Hippocampal formation (tissue), 2 donors: ENCODE measurements at regions not wholly inside any gene's neighbourhood (a gene's known extent, or its start where the extent isn't known, plus 50 kb on each side); places are given as distances from the start of the nearest gene placed in this dataset.
"Not testable (repeated sequence)": the region's sequence is repeated elsewhere in the genome, so short reads cannot be mapped to it uniquely, and the experiment has no call there.

Experiments used
- DNase-seq, 2 donors: peaks; one replicate each; lab custom pipeline; 2025; lab: John Stamatoyannopoulos, UW

DNA sequence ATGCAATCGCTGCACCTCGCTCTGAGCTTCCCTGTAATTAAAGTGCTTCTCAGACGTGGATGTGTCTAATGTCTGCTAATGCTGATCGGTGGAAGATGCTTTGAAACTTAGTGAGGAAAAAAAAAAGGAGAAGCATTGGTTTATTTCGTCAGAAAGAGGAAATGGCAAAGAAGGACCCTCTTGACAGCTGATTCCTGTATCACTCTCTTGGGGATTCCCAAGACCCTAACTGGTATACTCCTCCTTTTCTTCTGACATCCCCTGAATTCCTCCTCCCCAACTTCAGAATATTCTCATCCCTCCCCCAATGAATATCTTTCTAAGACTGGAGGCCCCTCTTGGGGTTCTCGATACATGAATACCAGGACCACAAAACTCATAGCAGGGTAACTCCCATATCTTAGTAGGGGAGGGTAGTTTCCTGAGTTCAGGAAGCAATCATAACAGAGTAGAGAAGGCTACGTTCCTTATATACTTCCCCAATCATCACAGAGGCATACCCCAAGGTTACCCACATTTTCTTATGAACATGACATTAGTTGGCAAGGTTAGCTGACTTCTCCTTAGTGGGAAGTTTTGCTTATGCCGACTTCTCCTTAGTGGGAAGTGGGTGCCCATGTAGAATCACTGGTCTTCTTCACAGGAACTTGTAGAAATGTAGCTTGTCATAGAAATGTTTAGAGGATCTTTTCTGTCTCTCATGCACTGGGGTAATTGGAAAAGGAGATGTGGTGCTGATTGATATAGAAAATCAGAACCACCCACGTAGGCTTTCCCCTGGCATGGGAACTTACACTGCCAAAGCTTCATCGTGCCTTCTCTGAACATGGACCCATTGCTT, 63.8 kb upstream of the ATXN1 start:
- no peak for DNase-seq

DNA sequence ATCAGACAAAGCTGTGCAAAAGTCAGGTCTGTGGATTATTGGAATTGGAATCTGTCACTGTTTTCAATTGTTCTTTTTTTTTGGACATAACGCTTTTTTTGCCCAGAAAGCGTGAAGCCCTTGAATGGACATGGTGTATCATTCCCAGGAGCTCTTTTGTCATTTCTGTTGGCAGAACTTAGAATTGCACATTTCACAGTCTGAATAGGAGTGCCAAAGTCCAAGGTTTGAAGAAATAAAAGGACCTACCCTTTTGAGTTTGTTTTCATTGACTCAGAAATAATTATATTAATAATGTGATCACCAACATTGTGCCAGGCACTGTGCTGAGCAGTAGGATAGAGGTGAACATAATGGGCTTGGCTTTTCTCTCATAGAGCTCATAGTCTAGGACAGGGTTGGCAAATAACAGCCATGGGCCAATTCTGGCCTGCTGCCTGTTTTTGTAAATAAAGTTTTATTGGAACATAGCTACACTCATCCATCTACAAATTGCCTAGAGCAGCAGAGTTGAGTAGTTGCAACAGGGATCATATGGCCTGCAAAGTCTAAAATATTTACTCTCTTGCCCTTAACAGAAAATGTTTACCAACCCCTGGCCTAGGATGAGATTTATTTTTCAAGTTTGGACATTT, 62.6 kb upstream of the ATXN1 start:
- no peak for DNase-seq

DNA sequence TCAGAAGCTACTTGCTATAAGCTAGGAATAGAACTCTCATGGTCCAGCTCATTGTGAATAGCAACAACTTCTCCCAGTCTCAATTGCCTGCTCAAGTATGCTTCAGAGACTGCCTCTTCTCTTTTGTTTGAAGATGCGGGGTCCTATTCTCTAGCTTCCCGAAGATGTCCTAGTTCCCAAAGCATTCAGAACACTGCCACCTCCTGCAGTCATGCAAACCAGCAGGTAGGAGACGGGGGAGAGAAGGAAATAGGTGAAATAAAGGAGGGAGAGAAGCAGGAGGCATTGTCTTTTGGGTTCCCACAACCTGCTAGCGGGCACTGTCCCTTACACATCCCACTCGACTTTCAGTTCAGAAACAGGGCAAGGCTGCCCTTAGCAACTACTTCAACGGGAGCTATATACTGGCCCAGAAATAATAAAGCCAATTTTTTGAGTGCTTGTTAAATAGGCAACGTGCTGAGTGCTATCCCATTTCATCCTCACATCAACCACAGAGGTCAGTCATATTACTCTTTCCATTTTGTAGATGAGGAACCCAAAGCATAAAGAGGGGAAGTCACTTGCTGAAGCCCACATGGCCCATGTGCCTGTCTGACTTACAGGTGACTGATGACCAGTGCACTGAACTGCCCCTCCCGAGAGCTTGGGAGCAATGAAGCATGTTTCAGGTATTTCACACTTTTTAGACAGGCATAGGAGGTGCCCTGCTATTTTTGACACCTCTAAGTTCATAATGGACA, 61.9 kb upstream of the ATXN1 start:
- no peak for DNase-seq

- DNase-seq = no peak
These were observed 61.3 kb upstream of the ATXN1 start for GRCh38 chr6:16822529-16822928.

GRCh38 chr6:16821834-16822264, 60.6 kb upstream of the ATXN1 start:
- DNase-seq = no peak

- DNase-seq = not testable (repeated sequence)
These were observed 59.0 kb upstream of the ATXN1 start for GRCh38 chr6:16820262-16820661.

GRCh38 chr6:16819752-16820151, 58.5 kb upstream of the ATXN1 start:
- DNase-seq = no peak

DNA sequence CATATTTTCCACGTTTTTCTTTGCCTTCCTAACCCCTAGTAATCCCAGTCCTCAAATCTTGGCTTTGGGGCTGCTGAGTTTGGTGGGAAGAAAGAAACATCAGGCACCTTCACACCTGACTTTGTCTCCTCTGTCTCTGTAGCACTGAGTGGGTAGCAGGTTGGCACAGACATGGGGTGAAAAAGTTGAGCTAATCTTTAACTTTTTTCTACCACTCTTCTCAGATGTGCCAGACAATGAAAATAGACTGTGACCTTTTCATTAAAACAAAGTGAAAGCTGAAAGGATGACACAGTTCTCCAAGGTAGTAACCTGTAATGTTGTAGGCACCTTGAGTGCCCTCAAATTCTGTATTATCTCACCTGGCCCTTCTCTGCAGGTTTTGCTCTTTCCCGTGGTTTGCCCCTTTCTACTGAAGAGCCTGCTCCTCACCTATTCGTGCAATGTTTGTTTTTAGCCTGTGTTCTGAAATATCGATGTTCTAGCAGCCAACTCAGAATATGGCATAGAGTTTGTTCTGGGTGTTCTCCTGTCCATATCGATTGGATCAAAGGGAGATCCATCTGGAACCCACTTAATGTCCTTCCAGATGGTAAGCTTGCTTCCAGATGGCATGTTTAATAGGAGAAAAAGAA, 57.8 kb upstream of the ATXN1 start:
- no peak for DNase-seq

DNA sequence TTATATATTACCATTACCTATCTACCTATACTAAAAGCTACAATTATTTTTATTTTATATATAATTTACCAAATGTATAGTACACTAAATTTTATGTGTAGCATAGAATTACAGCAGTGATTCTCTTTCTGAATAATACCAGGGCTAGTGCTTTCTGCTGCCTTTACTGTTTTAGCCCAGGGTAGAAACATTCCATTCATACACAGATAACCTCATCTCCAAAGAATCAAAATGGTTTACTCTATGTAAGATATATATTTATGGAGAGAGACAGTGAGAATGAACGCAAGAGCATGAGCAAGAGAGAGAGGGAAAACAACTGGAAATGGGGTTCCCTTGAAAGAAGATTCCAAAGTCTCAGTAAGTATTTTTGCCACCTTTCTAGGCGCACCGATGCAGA, 56.3 kb upstream of the ATXN1 start:
- no peak for DNase-seq

DNA sequence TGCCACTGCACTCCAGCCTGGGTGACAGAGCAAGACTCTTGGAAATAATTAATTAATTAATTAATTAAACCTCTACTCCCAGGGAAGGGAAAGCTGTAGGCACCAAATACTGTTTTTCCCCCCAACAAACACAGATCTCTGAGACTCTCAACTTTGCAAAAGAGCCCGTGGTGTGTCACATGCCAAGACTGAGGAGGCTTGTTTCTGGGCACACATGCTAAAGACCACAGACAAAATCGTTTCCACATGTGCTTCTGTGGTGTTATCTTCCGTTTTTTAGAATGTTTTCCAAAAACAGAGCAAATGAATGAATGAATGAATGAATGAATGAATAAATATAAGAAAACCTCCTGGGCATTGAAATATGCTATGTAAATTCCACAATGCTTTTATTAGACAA, 55.6 kb upstream of the ATXN1 start:
- no peak for DNase-seq

GRCh38 chr6:16812993-16813392, 51.7 kb upstream of the ATXN1 start:
- DNase-seq = no peak

DNA sequence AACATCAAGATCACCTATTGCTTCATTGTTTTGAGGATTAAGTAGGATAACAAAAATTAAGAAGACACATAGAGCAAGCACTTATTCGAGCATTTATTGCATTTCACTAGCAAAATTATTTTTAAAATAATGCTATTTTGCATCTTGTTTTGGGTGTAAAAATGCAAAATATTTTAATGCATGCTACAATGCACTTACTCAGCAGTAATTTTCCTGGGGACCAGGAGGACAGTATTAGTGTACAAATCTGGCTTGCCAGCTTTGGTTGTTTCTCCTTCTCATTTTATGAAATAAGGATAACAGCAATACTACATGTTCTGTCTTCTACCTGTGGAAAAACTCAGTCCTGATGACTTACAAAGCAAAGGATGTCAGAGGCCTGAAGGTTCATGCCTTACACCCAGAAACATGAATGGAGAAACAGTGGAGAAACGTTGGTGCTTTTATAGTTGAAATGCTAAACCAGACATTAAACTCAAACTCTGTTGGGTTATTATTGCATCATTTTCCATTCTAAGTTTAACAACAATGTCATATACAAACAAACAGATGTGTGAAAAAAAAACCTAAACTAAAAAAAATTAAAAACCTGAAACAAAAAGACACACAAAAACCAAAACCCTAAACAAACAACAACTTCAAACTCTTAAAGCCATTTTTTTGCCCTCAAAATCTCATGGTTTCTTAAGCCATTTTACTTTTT, 50.2 kb upstream of the ATXN1 start:
- no peak for DNase-seq
